WTC11 (cell line): ENCODE measurements at regions not wholly inside any gene's neighbourhood (a gene's known extent, or its start where the extent isn't known, plus 50 kb on each side); places are given as distances from the start of the nearest gene placed in this dataset.

Experiments
- ATAC-seq: fragments of 200-7000 bp; cut with Tn5 transposase; 2 replicates; pipeline ENCODE4 v1.10.0; 2021; ENCODE audit warnings: mild to moderate bottlenecking, moderate library complexity
- CTCF ChIA-PET: fragments of 300-600 bp; sonication (Branson Sonifier 250); formaldehyde crosslinking; loops from one replicate; lab custom pipeline; 2021; ENCODE audit warnings: antibody characterized with exemption; lab: Charles Lee
- POLR2A ChIA-PET: fragments of 350-600 bp; sonication (Branson Sonifier 250); formaldehyde crosslinking; loops from one replicate; lab custom pipeline; 2021; ENCODE audit warnings: antibody characterized with exemption; lab: Charles Lee
- DNase-seq: peaks from one replicate; pipeline ENCODE4 v3.0.0; 2021; ENCODE audit warnings: low spot score
- H3K27ac Mint-ChIP-seq: 2 replicates; pipeline ENCODE4 v1.8.0; 2021; ENCODE audit warnings: mixed read lengths
- H3K27me3 Mint-ChIP-seq: 2 replicates; pipeline ENCODE4 v1.8.0; 2021; ENCODE audit warnings: low read depth, mild to moderate bottlenecking, moderate library complexity, mixed read lengths
- H3K36me3 Mint-ChIP-seq: 2 replicates; pipeline ENCODE4 v1.8.0; 2021; ENCODE audit warnings: mixed read lengths
- H3K4me1 Mint-ChIP-seq: 2 replicates; pipeline ENCODE4 v1.8.0; 2022; ENCODE audit warnings: mixed read lengths
- H3K4me3 Mint-ChIP-seq: 2 replicates; pipeline ENCODE4 v1.8.0; 2021; ENCODE audit warnings: mild to moderate bottlenecking, moderate library complexity, mixed read lengths
- H3K9me3 Mint-ChIP-seq: 2 replicates; pipeline ENCODE4 v1.8.0; 2021; ENCODE audit warnings: mixed read lengths
- CTCF ChIP-seq: fragments of 200-600 bp; IDR thresholded peaks from 2 replicates; pipeline ENCODE4 v1.8.0; 2022; ENCODE audit warnings: antibody characterized with exemption
- E2F4 ChIP-seq: sonication (generic); formaldehyde crosslinking; IDR thresholded peaks from 2 replicates; pipeline ENCODE4 v1.8.1; 2022; ENCODE audit warnings: low read depth, mild to moderate bottlenecking, moderate library complexity, missing genetic modification reagents, borderline replicate concordance
- EMX1 ChIP-seq: fragments of 250-450 bp; sonication (Bioruptor Pico); IDR thresholded peaks from 2 replicates; pipeline ENCODE4 v1.8.0; 2021; ENCODE audit warnings: mild to moderate bottlenecking
- HMGA2 ChIP-seq: fragments of 250-450 bp; sonication (Bioruptor Pico); IDR thresholded peaks from 2 replicates; pipeline ENCODE4 v1.4.0; 2021; ENCODE audit warnings: mild to moderate bottlenecking, moderate library complexity
- HMGXB4 ChIP-seq: sonication (generic); formaldehyde crosslinking; IDR thresholded peaks from 2 replicates; pipeline ENCODE4 v1.8.1; 2023; ENCODE audit warnings: mild to moderate bottlenecking, moderate library complexity, missing genetic modification reagents
- MYBL2 ChIP-seq: sonication (generic); formaldehyde crosslinking; IDR thresholded peaks from 2 replicates; pipeline ENCODE4 v1.8.1; 2023; ENCODE audit warnings: mild to moderate bottlenecking, moderate library complexity, missing genetic modification reagents
- NFATC4 ChIP-seq: fragments of 250-450 bp; sonication (Bioruptor Pico); IDR thresholded peaks from 2 replicates; pipeline ENCODE4 v1.9.0; 2021; ENCODE audit warnings: mild to moderate bottlenecking
- SOX15 ChIP-seq: fragments of 250-450 bp; sonication (Bioruptor Pico); IDR thresholded peaks from 2 replicates; pipeline ENCODE4 v1.9.0; 2021; ENCODE audit warnings: mild to moderate bottlenecking
- STAT6 ChIP-seq: sonication (generic); formaldehyde crosslinking; conservative IDR thresholded peaks from 2 replicates; pipeline ENCODE4 v1.8.1; 2023; ENCODE audit warnings: mild to moderate bottlenecking, low read depth, missing genetic modification reagents, moderate library complexity
- TP53 ChIP-seq: sonication (generic); formaldehyde crosslinking; IDR thresholded peaks from 2 replicates; pipeline ENCODE4 v1.8.1; 2023; ENCODE audit warnings: mild to moderate bottlenecking, missing genetic modification reagents
- USF2 ChIP-seq: sonication (generic); formaldehyde crosslinking; IDR thresholded peaks from 2 replicates; pipeline ENCODE4 v1.8.1; 2023; ENCODE audit warnings: mild to moderate bottlenecking, missing genetic modification reagents, moderate library complexity
- ZMAT4 ChIP-seq: fragments of 250-450 bp; sonication (Bioruptor Pico); IDR thresholded peaks from 2 replicates; pipeline ENCODE4 v1.9.0; 2021; ENCODE audit warnings: mild to moderate bottlenecking
- ZNF423 ChIP-seq: fragments of 250-450 bp; sonication (Bioruptor Pico); IDR thresholded peaks from 2 replicates; pipeline ENCODE4 v2.1.2; 2022; ENCODE audit warnings: mild to moderate bottlenecking, moderate library complexity
- ZNF425 ChIP-seq: fragments of 250-450 bp; sonication (Bioruptor Pico); conservative IDR thresholded peaks from 2 replicates; pipeline ENCODE4 v1.9.0; 2021; ENCODE audit warnings: mild to moderate bottlenecking
- ZNF532 ChIP-seq: fragments of 250-450 bp; sonication (Bioruptor Pico); IDR thresholded peaks from 2 replicates; pipeline ENCODE4 v1.9.0; 2021; ENCODE audit warnings: mild to moderate bottlenecking, borderline replicate concordance

- TF ChIP-seq USF2 (no peak), CTCF (no peak), TP53 (CRISPR knock-in tag) (no peak), E2F4 (CRISPR knock-in tag) (no peak), ZNF423 (CRISPR knock-in tag) (no peak), ZNF532 (CRISPR knock-in tag) (no peak), ZNF425 (CRISPR knock-in tag) (no peak), ZMAT4 (CRISPR knock-in tag) (no peak), NFATC4 (no peak), SOX15 (no peak), HMGXB4 (no peak), MYBL2 (CRISPR knock-in tag) (no peak), EMX1 (CRISPR knock-in tag) (no peak)
- TF ChIP-seq, all 79 proteins: peak for 0
These were observed 1239.3 kb downstream of the CDH11 start (continued) for GRCh38 chr16:63882576-63882975.

GRCh38 chr16:63880948-63881347, 1240.9 kb downstream of the CDH11 start:
- H3K36me3 Mint-ChIP-seq: no peaks in the 10 kb centered on the region
- TF ChIP-seq HMGA2 (peak; percentile 97), STAT6 (CRISPR knock-in tag) (no peak)
- ChIA-PET CTCF (no interaction called here), POLR2A (no interaction called here)
- DNase-seq: no peak
- no peak for ATAC-seq
- H3K4me1 Mint-ChIP-seq: peaks cover 34% of the 10 kb centered on the region
- H3K27ac Mint-ChIP-seq: no peak overlapping the region
- peaks cover 24% of the 10 kb centered on the region for H3K27me3 Mint-ChIP-seq
- no peak overlapping the region for H3K4me3 Mint-ChIP-seq
- H3K9me3 Mint-ChIP-seq: no peaks in the 10 kb centered on the region
